Ishikawa (cell line): ENCODE measurements at regions not wholly inside any gene's neighbourhood (a gene's known extent, or its start where the extent isn't known, plus 50 kb on each side); places are given as distances from the start of the nearest gene placed in this dataset.

ENCODE experiments used
- CEBPB ChIP-seq: IDR thresholded peaks from 2 replicates; pipeline ENCODE4 v1.6.1; 2012
- CREB1 ChIP-seq: IDR thresholded peaks from 2 replicates; pipeline ENCODE4 v1.6.1; 2012; ENCODE audit warnings: low read depth
- EGR1 ChIP-seq: IDR thresholded peaks from 2 replicates; pipeline ENCODE4 v1.6.1; 2012
- EP300 ChIP-seq: IDR thresholded peaks from 2 replicates; pipeline ENCODE4 v1.6.1; 2012; ENCODE audit warnings: borderline replicate concordance
- MAX ChIP-seq: IDR thresholded peaks from 2 replicates; pipeline ENCODE4 v1.6.1; 2012
- NFIC ChIP-seq: IDR thresholded peaks from 2 replicates; pipeline ENCODE4 v1.6.1; 2012
- RAD21 ChIP-seq: IDR thresholded peaks from 2 replicates; pipeline ENCODE4 v1.6.1; 2012; ENCODE audit warnings: low read depth
- REST ChIP-seq: IDR thresholded peaks from 2 replicates; pipeline ENCODE4 v1.6.1; 2012; ENCODE audit warnings: low read depth, mild to moderate bottlenecking
- TAF1 ChIP-seq: IDR thresholded peaks from 2 replicates; pipeline ENCODE4 v1.6.1; 2012; ENCODE audit warnings: low read depth, mild to moderate bottlenecking
- TCF12 ChIP-seq: IDR thresholded peaks from 2 replicates; pipeline ENCODE4 v1.6.1; 2012; ENCODE audit warnings: low read depth
- TEAD4 ChIP-seq: IDR thresholded peaks from 2 replicates; pipeline ENCODE4 v1.6.1; 2012
- YY1 ChIP-seq: IDR thresholded peaks from 2 replicates; pipeline ENCODE4 v1.6.1; 2012; ENCODE audit warnings: low read depth
- ZBTB7A ChIP-seq: IDR thresholded peaks from 2 replicates; pipeline ENCODE4 v1.6.1; 2012; ENCODE audit warnings: low read depth

GRCh38 chr12:114032801-114033200 is 66.7 kb upstream of the RBM19 start:
- TF ChIP-seq TAF1 (no peak), RAD21 (no peak), REST (no peak), MAX (no peak), EP300 (no peak), YY1 (no peak), EGR1 (no peak), ZBTB7A (no peak), CEBPB (no peak), TCF12 (no peak), CREB1 (no peak), NFIC (no peak), TEAD4 (no peak)
